ENCODE measurements at regions not wholly inside any gene's neighbourhood (a gene's known extent, or its start where the extent isn't known, plus 50 kb on each side); places are given as distances from the start of the nearest gene placed in this dataset.

- TF ChIP-seq MZF1 (tag by site-specific recombination; IDR thresholded peaks at IDR 0.05; ENCODE audit: borderline replicate concordance) (no peak), ZNF423 (tag by site-specific recombination; IDR thresholded peaks at IDR 0.05) (no peak), PBX3 (CRISPR knock-in tag; IDR thresholded peaks at IDR 0.05) (no peak), GFI1B (tag by site-specific recombination; IDR thresholded peaks at IDR 0.05) (no peak), REPIN1 (tag by site-specific recombination; IDR thresholded peaks at IDR 0.05; ENCODE audit: low read depth) (no peak)
Observed at GRCh38 chr2:204441316-204441715, 104.0 kb upstream of the PARD3B start (continued).

DNA sequence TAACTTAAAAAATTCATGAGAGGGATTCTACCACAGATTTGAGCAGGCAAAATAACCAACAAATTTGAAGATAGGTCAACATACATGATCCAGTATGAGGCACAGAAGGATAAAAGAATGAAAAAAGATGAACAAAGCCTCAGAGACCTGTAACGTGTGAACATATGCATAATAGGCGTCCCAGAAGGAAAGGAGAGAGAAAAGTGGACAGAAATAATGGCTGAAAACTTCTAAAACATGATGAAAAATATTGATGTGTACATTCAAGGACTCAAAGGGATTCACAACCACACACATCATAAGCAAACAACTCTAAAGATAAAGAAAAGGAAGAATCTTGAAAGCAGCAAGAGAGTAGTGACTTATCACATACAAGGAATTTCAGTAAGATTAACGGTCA lies 100.1 kb upstream of the PARD3B start:
- H3K27ac ChIP-seq (ENCODE audit: extremely low read depth, low read depth, low read length): no peak overlapping the region
- no peaks in the 10 kb centered on the region for H3K36me3 ChIP-seq (ENCODE audit: control insufficient read depth in 2 of 2, insufficient read depth in 1 of 2, low read length in 2 of 2)
- no peaks in the 10 kb centered on the region for H3K4me1 ChIP-seq (ENCODE audit: control insufficient read depth, insufficient read depth, low read length)
- TF ChIP-seq ZNF280D (tag by site-specific recombination; IDR thresholded peaks at IDR 0.05): no peak
- TF ChIP-seq, protein P1, sequence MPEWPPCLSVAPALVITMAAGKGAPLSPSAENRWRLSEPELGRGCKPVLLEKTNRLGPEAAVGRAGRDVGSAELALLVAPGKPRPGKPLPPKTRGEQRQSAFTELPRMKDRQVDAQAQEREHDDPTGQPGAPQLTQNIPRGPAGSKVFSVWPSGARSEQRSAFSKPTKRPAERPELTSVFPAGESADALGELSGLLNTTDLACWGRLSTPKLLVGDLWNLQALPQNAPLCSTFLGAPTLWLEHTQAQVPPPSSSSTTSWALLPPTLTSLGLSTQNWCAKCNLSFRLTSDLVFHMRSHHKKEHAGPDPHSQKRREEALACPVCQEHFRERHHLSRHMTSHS (tag by site-specific recombination; IDR thresholded peaks at IDR 0.05): no peak
- peak; percentile 95 for TF ChIP-seq SETDB1 (IDR thresholded peaks at IDR 0.05; ENCODE audit: insufficient read length, low read length)
- no peak for TF ChIP-seq PRDM2 (tag by site-specific recombination; IDR thresholded peaks at IDR 0.05; ENCODE audit: borderline replicate concordance)
- peak; percentile 96 for TF ChIP-seq TRIM28 (IDR thresholded peaks at IDR 0.05; ENCODE audit: borderline replicate concordance, low read length)
- ChIA-PET POLR2A (no interaction called here), CTCF (no interaction called here)
- H3K4me3 ChIP-seq (ENCODE audit: low read depth, low read length): no peak overlapping the region
- no peaks in the 10 kb centered on the region; the same call in 1 of the 2 replicates for H3K9me3 ChIP-seq (ENCODE audit: control insufficient read depth, insufficient read depth, low read depth, low read length)

GRCh38 chr2:204447722-204448121 lies 97.6 kb upstream of the PARD3B start:
- ChIA-PET POLR2A (no interaction called here), CTCF (no interaction called here)
- no peak overlapping the region for H3K27ac ChIP-seq (ENCODE audit: extremely low read depth, low read depth, low read length)
- TF ChIP-seq, protein P2, sequence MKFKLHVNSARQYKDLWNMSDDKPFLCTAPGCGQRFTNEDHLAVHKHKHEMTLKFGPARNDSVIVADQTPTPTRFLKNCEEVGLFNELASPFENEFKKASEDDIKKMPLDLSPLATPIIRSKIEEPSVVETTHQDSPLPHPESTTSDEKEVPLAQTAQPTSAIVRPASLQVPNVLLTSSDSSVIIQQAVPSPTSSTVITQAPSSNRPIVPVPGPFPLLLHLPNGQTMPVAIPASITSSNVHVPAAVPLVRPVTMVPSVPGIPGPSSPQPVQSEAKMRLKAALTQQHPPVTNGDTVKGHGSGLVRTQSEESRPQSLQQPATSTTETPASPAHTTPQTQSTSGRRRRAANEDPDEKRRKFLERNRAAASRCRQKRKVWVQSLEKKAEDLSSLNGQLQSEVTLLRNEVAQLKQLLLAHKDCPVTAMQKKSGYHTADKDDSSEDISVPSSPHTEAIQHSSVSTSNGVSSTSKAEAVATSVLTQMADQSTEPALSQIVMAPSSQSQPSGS (tag by site-specific recombination; IDR thresholded peaks at IDR 0.05; ENCODE audit: low read depth): no peak
- TF ChIP-seq ZNF302 (tag by site-specific recombination; IDR thresholded peaks at IDR 0.05; ENCODE audit: low read depth) (no peak), ZBTB20 (tag by site-specific recombination; IDR thresholded peaks at IDR 0.05) (no peak), ZNF416 (tag by site-specific recombination; IDR thresholded peaks at IDR 0.05) (no peak), ZNF76 (tag by site-specific recombination; IDR thresholded peaks at IDR 0.05; ENCODE audit: borderline replicate concordance, low read depth) (no peak), ZNF544 (tag by site-specific recombination; IDR thresholded peaks at IDR 0.05) (no peak), ZNF132 (tag by site-specific recombination; IDR thresholded peaks at IDR 0.05; ENCODE audit: borderline replicate concordance) (no peak), ZNF521 (tag by site-specific recombination; IDR thresholded peaks at IDR 0.05) (no peak), ZNF777 (tag by site-specific recombination; IDR thresholded peaks at IDR 0.05; ENCODE audit: borderline replicate concordance) (no peak), ZNF140 (tag by site-specific recombination; IDR thresholded peaks at IDR 0.05) (no peak), YY1 (tag by site-specific recombination; IDR thresholded peaks at IDR 0.05) (no peak), ZNF19 (tag by site-specific recombination; IDR thresholded peaks at IDR 0.05; ENCODE audit: low read depth) (no peak)
- H3K4me3 ChIP-seq (ENCODE audit: low read depth, low read length): no peak overlapping the region
- no peaks in the 10 kb centered on the region; the same call in 1 of the 2 replicates for H3K9me3 ChIP-seq (ENCODE audit: control insufficient read depth, insufficient read depth, low read depth, low read length)
- H3K4me1 ChIP-seq (ENCODE audit: control insufficient read depth, insufficient read depth, low read length): peaks cover 5% of the 10 kb centered on the region; the same call in 1 of the 2 replicates
- no peaks in the 10 kb centered on the region for H3K36me3 ChIP-seq (ENCODE audit: control insufficient read depth in 2 of 2, insufficient read depth in 1 of 2, low read length in 2 of 2)

Data from HEK293 (cell line).